Activated CD4-positive, alpha-beta memory T cell treated with anti-CD3 and anti-CD28 coated beads, Interleukin-2, amount 10 ng/mL, durations not matched to agents 7 days and 5 days (primary cell): ENCODE measurements at regions not wholly inside any gene's neighbourhood (a gene's known extent, or its start where the extent isn't known, plus 50 kb on each side); places are given as distances from the start of the nearest gene placed in this dataset.

Source experiments
- CTCF ChIA-PET: fragments of 350-600 bp; sonication (Branson Sonifier 250); formaldehyde crosslinking; loops from one replicate; lab custom pipeline; 2021; ENCODE audit warnings: antibody characterized with exemption, inconsistent platforms; lab: Charles Lee
- POLR2A ChIA-PET: fragments of 350-600 bp; sonication (Branson Sonifier 250); formaldehyde crosslinking; loops from one replicate; lab custom pipeline; 2021; ENCODE audit warnings: antibody characterized with exemption; lab: Charles Lee
- DNase-seq: peaks from one replicate; pipeline ENCODE4 v3.0.0-alpha.2; 2020
- H3K27ac Mint-ChIP-seq: one replicate; pipeline ENCODE4 v1.8.0; 2021; ENCODE audit warnings: mild to moderate bottlenecking, mixed read lengths
- H3K27me3 Mint-ChIP-seq: one replicate; pipeline ENCODE4 v1.8.0; 2021; ENCODE audit warnings: mixed read lengths
- H3K36me3 Mint-ChIP-seq: one replicate; pipeline ENCODE4 v1.8.0; 2021; ENCODE audit warnings: low read depth, mixed read lengths
- H3K4me1 Mint-ChIP-seq: one replicate; pipeline ENCODE4 v1.8.0; 2021; ENCODE audit warnings: mixed read lengths
- H3K4me3 Mint-ChIP-seq: one replicate; pipeline ENCODE4 v1.8.0; 2021; ENCODE audit warnings: mild to moderate bottlenecking, mixed read lengths
- H3K9me3 Mint-ChIP-seq: one replicate; pipeline ENCODE4 v1.8.0; 2021; ENCODE audit warnings: mixed read lengths

- Mint-ChIP-seq H3K27ac (no peak overlapping the region), H3K27me3 (no peaks in the 10 kb centered on the region), H3K9me3 (no peaks in the 10 kb centered on the region), H3K4me1 (no peaks in the 10 kb centered on the region), H3K36me3 (no peaks in the 10 kb centered on the region), H3K4me3 (no peak overlapping the region)
- no peak for DNase-seq
- ChIA-PET CTCF (no interaction called here), POLR2A (no interaction called here)
Observed at GRCh38 chr19:29029268-29029958, 183.5 kb downstream of the UQCRFS1 start.

DNA sequence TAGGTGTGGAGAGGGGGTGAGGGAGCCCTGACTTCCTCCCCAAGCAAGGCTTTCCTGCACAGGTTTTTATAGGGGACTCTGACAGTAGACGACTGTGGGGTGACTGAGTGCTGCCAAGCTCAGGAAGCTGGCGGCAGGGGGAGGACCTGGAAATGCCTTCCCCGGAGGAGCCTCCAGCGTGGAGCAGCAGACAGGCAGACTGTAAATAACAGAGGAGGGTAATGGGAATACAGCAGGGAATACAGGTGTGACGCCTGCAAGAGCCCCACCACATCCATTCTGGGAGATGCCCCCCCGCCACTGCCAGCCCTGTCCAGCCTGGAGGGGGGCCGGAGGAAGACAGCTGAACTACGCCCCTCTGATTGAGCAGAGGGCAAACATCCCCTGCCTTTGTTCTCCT is 190.4 kb downstream of the UQCRFS1 start:
- no peaks in the 10 kb centered on the region for H3K27me3 Mint-ChIP-seq
- no peak overlapping the region for H3K4me3 Mint-ChIP-seq
- no peak for DNase-seq
- H3K4me1 Mint-ChIP-seq: no peaks in the 10 kb centered on the region
- no peaks in the 10 kb centered on the region for H3K36me3 Mint-ChIP-seq
- H3K27ac Mint-ChIP-seq: no peak overlapping the region
- H3K9me3 Mint-ChIP-seq: no peaks in the 10 kb centered on the region
- POLR2A ChIA-PET: no interaction called here
- CTCF ChIA-PET: no interaction called here

DNA sequence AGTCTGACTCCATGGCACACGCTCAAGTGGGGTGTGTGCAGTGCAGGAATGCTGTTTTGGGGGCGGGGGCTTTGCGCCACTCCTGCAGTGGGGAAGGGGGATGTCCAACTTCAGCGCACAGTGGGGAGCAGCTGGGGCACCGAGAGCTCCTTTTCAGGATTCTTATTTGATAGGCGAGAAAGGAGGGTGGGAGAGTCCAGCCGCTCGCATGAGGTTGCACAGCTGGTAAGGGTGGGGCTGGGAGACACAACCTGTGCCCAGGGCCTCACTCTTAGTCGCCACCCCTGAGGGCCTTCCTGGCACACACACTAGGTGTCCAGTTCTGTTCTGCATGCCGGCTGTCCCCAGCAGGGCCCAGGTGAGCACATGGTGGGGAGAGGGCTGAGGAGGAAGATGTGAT is 190.8 kb downstream of the UQCRFS1 start:
- H3K27me3 Mint-ChIP-seq: no peaks in the 10 kb centered on the region
- POLR2A ChIA-PET: no interaction called here
- no peaks in the 10 kb centered on the region for H3K4me1 Mint-ChIP-seq
- no peak for DNase-seq
- H3K27ac Mint-ChIP-seq: no peak overlapping the region
- no peaks in the 10 kb centered on the region for H3K36me3 Mint-ChIP-seq
- no peaks in the 10 kb centered on the region for H3K9me3 Mint-ChIP-seq
- CTCF ChIA-PET: no interaction called here
- no peak overlapping the region for H3K4me3 Mint-ChIP-seq

DNA sequence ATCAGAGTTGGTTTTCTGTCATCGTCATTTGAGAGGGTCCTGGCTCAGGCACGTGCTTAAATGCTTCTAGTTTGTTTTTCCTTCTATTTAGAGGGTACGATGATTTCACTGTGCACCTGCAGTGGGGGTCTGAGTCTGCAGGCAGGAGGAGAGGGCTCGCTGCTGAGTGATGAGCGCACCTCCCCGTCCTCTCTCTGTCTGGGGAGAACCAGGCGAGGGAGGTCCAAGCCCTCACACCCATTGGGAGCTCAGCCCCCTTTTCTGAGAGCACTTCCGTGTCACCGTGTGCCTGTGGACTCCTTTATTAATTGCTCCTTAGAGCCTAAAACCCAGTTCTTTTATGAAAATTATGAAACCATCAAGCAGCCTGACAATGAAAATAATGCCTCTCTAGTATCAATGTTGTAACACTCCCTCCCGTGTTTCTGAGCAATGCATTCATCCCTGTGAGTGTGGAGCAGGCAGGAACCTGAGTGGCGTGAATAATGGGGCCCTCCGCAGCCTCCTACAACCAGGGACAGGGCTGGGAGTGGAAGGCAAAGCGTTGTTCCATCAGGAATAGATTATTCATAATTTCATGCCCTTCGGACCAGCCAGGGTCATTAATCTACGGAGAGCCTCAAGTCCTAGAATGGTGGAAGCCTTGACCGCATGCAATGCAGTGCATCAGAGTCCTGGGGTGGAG is 191.6 kb downstream of the UQCRFS1 start:
- no peak overlapping the region for H3K4me3 Mint-ChIP-seq
- DNase-seq: no peak
- POLR2A ChIA-PET: no interaction called here
- H3K36me3 Mint-ChIP-seq: no peaks in the 10 kb centered on the region
- no peaks in the 10 kb centered on the region for H3K4me1 Mint-ChIP-seq
- CTCF ChIA-PET: no interaction called here
- H3K27ac Mint-ChIP-seq: no peak overlapping the region
- no peaks in the 10 kb centered on the region for H3K9me3 Mint-ChIP-seq
- H3K27me3 Mint-ChIP-seq: no peaks in the 10 kb centered on the region

GRCh38 chr19:29019403-29019802 is 193.5 kb downstream of the UQCRFS1 start:
- Mint-ChIP-seq H3K9me3 (no peaks in the 10 kb centered on the region), H3K4me1 (no peaks in the 10 kb centered on the region), H3K27ac (no peak overlapping the region), H3K36me3 (no peaks in the 10 kb centered on the region), H3K27me3 (no peaks in the 10 kb centered on the region), H3K4me3 (no peak overlapping the region)
- no peak for DNase-seq
- POLR2A ChIA-PET: no interaction called here
- CTCF ChIA-PET: no interaction called here

DNA sequence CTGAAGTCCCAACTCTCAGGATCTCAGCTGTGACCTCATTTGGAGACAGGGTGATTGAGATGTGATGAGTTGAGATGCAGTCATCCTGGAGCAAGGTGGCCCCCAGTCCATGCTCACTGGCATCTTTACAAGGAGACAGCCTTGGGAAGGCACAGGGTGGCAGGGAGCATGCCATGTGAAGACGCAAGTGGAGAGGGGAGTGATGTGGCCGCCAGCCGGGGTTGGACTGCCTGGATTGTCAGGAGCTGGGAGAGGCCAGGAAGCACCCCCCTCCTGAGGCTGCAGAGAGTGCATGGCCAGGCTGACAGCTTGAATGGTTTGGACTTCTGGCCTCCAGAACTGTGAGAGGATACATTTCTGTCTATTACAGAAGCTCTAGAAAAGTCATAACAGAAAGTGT is 194.4 kb downstream of the UQCRFS1 start:
- ChIA-PET CTCF (no interaction called here), POLR2A (no interaction called here)
- no peaks in the 10 kb centered on the region for H3K27me3 Mint-ChIP-seq
- no peak for DNase-seq
- H3K4me3 Mint-ChIP-seq: no peak overlapping the region
- H3K36me3 Mint-ChIP-seq: no peaks in the 10 kb centered on the region
- no peaks in the 10 kb centered on the region for H3K4me1 Mint-ChIP-seq
- no peak overlapping the region for H3K27ac Mint-ChIP-seq
- H3K9me3 Mint-ChIP-seq: no peaks in the 10 kb centered on the region

- Mint-ChIP-seq H3K9me3 (no peaks in the 10 kb centered on the region), H3K4me1 (no peaks in the 10 kb centered on the region), H3K27ac (no peak overlapping the region), H3K27me3 (no peaks in the 10 kb centered on the region), H3K36me3 (no peaks in the 10 kb centered on the region), H3K4me3 (no peak overlapping the region)
- CTCF ChIA-PET: no interaction called here
- DNase-seq: no peak
- POLR2A ChIA-PET: no interaction called here
Observed at GRCh38 chr19:29017788-29018187, 195.2 kb downstream of the UQCRFS1 start.

GRCh38 chr19:29016926-29017760 is 195.8 kb downstream of the UQCRFS1 start:
- no peak overlapping the region for H3K27ac Mint-ChIP-seq
- DNase-seq: no peak
- ChIA-PET POLR2A (no interaction called here), CTCF (no interaction called here)
- no peaks in the 10 kb centered on the region for H3K9me3 Mint-ChIP-seq
- no peaks in the 10 kb centered on the region for H3K4me1 Mint-ChIP-seq
- no peaks in the 10 kb centered on the region for H3K36me3 Mint-ChIP-seq
- H3K4me3 Mint-ChIP-seq: no peak overlapping the region
- H3K27me3 Mint-ChIP-seq: no peaks in the 10 kb centered on the region

DNA sequence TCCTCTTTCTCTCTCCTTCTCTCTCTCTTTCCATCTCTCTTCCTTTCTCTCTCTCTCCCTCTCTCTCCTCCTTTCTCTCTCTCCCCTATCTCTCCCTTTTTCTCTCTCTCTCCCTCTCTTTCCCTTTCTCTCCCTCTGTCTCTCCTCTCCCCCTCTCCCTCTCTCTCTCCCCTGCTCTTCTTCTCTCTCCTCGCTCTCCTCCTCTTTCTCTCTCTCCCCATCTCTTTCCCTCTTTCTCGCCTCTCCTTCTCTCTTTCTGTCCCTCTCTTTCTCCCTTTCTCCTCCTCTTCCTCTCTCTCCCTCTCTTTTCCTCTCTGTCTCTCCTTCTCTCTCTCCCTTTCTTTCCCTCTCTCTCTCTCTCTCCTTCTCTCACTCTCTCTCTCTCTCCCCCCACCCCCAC is 196.6 kb downstream of the UQCRFS1 start:
- Mint-ChIP-seq H3K36me3 (no peaks in the 10 kb centered on the region), H3K9me3 (no peaks in the 10 kb centered on the region), H3K27me3 (no peaks in the 10 kb centered on the region), H3K27ac (no peak overlapping the region), H3K4me3 (no peak overlapping the region), H3K4me1 (no peaks in the 10 kb centered on the region)
- no peak for DNase-seq
- ChIA-PET POLR2A (no interaction called here), CTCF (no interaction called here)

- Mint-ChIP-seq H3K9me3 (no peaks in the 10 kb centered on the region), H3K36me3 (no peaks in the 10 kb centered on the region), H3K27me3 (no peaks in the 10 kb centered on the region), H3K27ac (no peak overlapping the region), H3K4me3 (no peak overlapping the region), H3K4me1 (no peaks in the 10 kb centered on the region)
- ChIA-PET POLR2A (no interaction called here), CTCF (no interaction called here)
- DNase-seq: no peak
Observed at GRCh38 chr19:29015569-29015968, 197.4 kb downstream of the UQCRFS1 start.

DNA sequence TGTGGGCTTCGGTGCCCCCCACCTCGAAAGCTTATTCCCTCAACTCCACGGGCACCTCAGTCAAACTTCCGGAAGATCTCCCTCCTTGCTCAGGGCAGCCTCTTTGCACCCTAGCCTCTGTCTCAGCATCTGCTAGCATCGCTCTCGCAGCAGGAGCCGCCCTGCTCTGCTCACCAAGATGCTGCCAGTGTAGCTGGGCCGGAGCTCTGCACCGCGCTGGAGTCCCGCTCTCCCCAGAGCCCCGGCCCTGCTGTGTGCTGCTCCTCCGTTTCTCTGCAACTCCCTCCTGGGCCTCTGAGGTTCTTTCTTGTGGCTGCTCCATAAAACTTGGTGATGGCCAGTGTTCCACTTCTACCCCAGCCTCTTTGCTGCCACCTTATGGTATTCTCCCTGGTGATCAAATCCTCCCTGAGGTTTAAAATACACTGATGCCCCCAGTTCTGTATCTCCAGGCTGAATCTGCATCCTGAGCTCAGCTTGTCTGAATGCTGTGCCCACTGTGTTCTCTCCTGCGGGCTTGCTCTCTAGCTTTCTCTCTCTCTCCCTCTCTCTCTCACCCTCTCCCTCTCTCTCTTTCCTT is 198.0 kb downstream of the UQCRFS1 start:
- Mint-ChIP-seq H3K4me3 (no peak overlapping the region), H3K9me3 (peaks cover 2% of the 10 kb centered on the region), H3K4me1 (no peaks in the 10 kb centered on the region), H3K27me3 (no peaks in the 10 kb centered on the region), H3K27ac (no peak overlapping the region), H3K36me3 (no peaks in the 10 kb centered on the region)
- ChIA-PET CTCF (no interaction called here), POLR2A (no interaction called here)
- DNase-seq: no peak

DNA sequence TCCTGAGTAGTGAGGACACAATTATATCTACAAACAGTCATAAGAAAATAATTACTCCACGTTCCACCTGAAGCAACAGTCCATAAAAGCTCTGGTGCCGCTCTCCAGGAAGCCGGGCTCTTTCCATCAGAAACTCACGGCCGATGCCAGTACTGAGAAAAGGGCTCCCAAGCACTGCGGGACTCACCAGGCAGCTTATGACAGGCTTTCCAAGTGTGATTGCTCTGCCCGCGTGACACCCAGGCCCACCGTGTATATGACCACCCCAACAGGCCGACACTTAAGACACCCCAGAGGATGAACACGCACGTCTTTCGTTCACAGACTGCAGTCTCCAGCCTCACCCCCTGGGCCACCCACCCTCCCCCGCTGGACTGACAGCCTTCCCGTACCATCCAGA is 199.0 kb downstream of the UQCRFS1 start:
- H3K4me1 Mint-ChIP-seq: no peaks in the 10 kb centered on the region
- DNase-seq: no peak
- peaks cover 3% of the 10 kb centered on the region for H3K9me3 Mint-ChIP-seq
- no peaks in the 10 kb centered on the region for H3K27me3 Mint-ChIP-seq
- ChIA-PET POLR2A (no interaction called here), CTCF (interaction anchor here (0.6 kb wide), 1 partner anchor 27 kb away, joined by 3 read pairs; no protein-coding TSS in a partner anchor)
- no peak overlapping the region for H3K4me3 Mint-ChIP-seq
- no peak overlapping the region for H3K27ac Mint-ChIP-seq
- H3K36me3 Mint-ChIP-seq: no peaks in the 10 kb centered on the region

GRCh38 chr19:29013325-29013724 is 199.6 kb downstream of the UQCRFS1 start:
- Mint-ChIP-seq H3K27me3 (no peaks in the 10 kb centered on the region), H3K36me3 (no peaks in the 10 kb centered on the region), H3K4me3 (no peak overlapping the region), H3K4me1 (no peaks in the 10 kb centered on the region), H3K27ac (no peak overlapping the region), H3K9me3 (peaks cover 3% of the 10 kb centered on the region)
- ChIA-PET POLR2A (no interaction called here), CTCF (interaction anchor here (0.6 kb wide), 1 partner anchor 27 kb away, joined by 3 read pairs; no protein-coding TSS in a partner anchor)
- DNase-seq: no peak
